CD4-positive, alpha-beta memory T cell (primary cell): ENCODE measurements at regions not wholly inside any gene's neighbourhood (a gene's known extent, or its start where the extent isn't known, plus 50 kb on each side); places are given as distances from the start of the nearest gene placed in this dataset.

ENCODE experiments used
- CTCF ChIA-PET: fragments of 350-600 bp; sonication (Branson Sonifier 250); formaldehyde crosslinking; loops from one replicate; lab custom pipeline; 2021; ENCODE audit warnings: inconsistent platforms; ENCODE audit not compliant: partially characterized antibody; lab: Charles Lee
- POLR2A ChIA-PET: fragments of 350-600 bp; sonication (Branson Sonifier 250); formaldehyde crosslinking; loops from one replicate; lab custom pipeline; 2021; ENCODE audit not compliant: partially characterized antibody; lab: Charles Lee
- DNase-seq, 5 donors: peaks; one replicate each; pipeline versions ENCODE4 v3.0.0 to v3.0.0-alpha.2; 2020 to 2022; ENCODE audit warnings: mixed read lengths in 1 of 5
- H3K27ac ChIP-seq: one replicate; pipeline ENCODE4 v1.7.0; 2013; ENCODE audit warnings: low read depth, low read length
- H3K27me3 ChIP-seq: 2 replicates; pipeline ENCODE4 v1.7.0; 2013; ENCODE audit warnings: mild to moderate bottlenecking, low read length, moderate library complexity; ENCODE audit not compliant: insufficient read depth
- H3K36me3 ChIP-seq: 2 replicates; pipeline ENCODE4 v1.7.0; 2013; ENCODE audit warnings: mild to moderate bottlenecking, low read length, moderate library complexity; ENCODE audit not compliant: insufficient read depth
- H3K4me1 ChIP-seq: 2 replicates; pipeline ENCODE4 v1.7.0; 2013; ENCODE audit warnings: mild to moderate bottlenecking, low read length, moderate library complexity; ENCODE audit not compliant: insufficient read depth
- H3K4me3 ChIP-seq, 2 donors: one replicate each; pipeline ENCODE4 v1.7.0; 2013; ENCODE audit warnings: low read length in 2 of 2, mild to moderate bottlenecking in 1 of 2
- H3K9me3 ChIP-seq, 2 donors: one replicate each; pipeline ENCODE4 v1.7.0; 2013; ENCODE audit warnings: low read length in 2 of 2, control low read depth in 1 of 2; ENCODE audit not compliant: control insufficient read depth in 1 of 2
- H3K27ac Mint-ChIP-seq, 7 donors: one replicate each; pipeline ENCODE4 v1.8.0; 2020 to 2021; ENCODE audit warnings: mixed read lengths in 7 of 7, mild to moderate bottlenecking in 6 of 7, inconsistent platforms in 3 of 7, moderate library complexity in 3 of 7
- H3K27me3 Mint-ChIP-seq, 2 donors: one replicate each; pipeline ENCODE4 v1.8.0; 2020 to 2021; ENCODE audit warnings: mixed read lengths in 2 of 2
- H3K36me3 Mint-ChIP-seq, 2 donors: one replicate each; pipeline ENCODE4 v1.8.0; 2020 to 2021; ENCODE audit warnings: mixed read lengths in 2 of 2, inconsistent platforms in 1 of 2, mild to moderate bottlenecking in 1 of 2
- H3K4me1 Mint-ChIP-seq, 4 donors: one replicate each; pipeline ENCODE4 v1.8.0; 2020 to 2021; ENCODE audit warnings: mixed read lengths in 4 of 4, mild to moderate bottlenecking in 1 of 4
- H3K4me3 Mint-ChIP-seq, 8 donors: one replicate each; pipeline ENCODE4 v1.8.0; 2020 to 2021; ENCODE audit warnings: mixed read lengths in 8 of 8, mild to moderate bottlenecking in 7 of 8, moderate library complexity in 6 of 8, inconsistent platforms in 3 of 8
- H3K9me3 Mint-ChIP-seq, 8 donors: one replicate each; pipeline ENCODE4 v1.8.0; 2020 to 2021; ENCODE audit warnings: mixed read lengths in 8 of 8, mild to moderate bottlenecking in 5 of 8, inconsistent platforms in 3 of 8, moderate library complexity in 1 of 8
- intact Hi-C: fragments of 100-400 bp; cut with micrococcal nuclease; formaldehyde crosslinking; loops from one replicate; pipeline ENCODE4 v1.15.1; 2023

DNA sequence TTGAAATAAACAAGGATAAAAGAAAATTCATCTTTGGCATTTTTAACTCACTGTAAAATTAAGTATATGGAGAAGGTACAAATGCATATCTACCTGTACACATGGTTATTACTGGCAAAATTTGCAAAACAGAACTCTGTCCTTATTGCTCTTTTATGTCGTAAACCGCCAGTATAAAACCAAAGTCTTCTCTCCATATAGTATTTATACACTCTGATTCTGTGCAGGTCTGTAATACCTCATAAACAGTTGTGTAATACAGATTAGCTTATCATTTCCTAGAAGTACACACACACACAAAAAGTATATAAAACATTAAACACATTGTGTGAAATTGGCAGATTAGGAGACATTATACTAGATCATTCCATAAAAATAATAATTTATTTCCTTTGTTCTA, 406.6 kb upstream of the ANO3 start:
- CTCF ChIA-PET, result no interaction called here
- H3K27ac Mint-ChIP-seq, result no peak overlapping the region
- DNase-seq, result no peak
- no peaks in the 10 kb centered on the region for H3K4me1 Mint-ChIP-seq
- no peaks in the 10 kb centered on the region for H3K27me3 ChIP-seq
- no peak overlapping the region for H3K4me3 ChIP-seq
- no peaks in the 10 kb centered on the region for H3K36me3 ChIP-seq
- no peak overlapping the region for H3K27ac ChIP-seq
- no peaks in the 10 kb centered on the region for H3K4me1 ChIP-seq
- no peaks in the 10 kb centered on the region for H3K36me3 Mint-ChIP-seq
- no peaks in the 10 kb centered on the region for H3K9me3 ChIP-seq
- intact Hi-C loops, result no loop called here
- H3K4me3 Mint-ChIP-seq, result no peak overlapping the region
- POLR2A ChIA-PET, result no interaction called here
- peaks cover 3 to 31% (median 14%) of the 10 kb centered on the region in 8 donors for H3K9me3 Mint-ChIP-seq
- H3K27me3 Mint-ChIP-seq, result no peaks in the 10 kb centered on the region

DNA sequence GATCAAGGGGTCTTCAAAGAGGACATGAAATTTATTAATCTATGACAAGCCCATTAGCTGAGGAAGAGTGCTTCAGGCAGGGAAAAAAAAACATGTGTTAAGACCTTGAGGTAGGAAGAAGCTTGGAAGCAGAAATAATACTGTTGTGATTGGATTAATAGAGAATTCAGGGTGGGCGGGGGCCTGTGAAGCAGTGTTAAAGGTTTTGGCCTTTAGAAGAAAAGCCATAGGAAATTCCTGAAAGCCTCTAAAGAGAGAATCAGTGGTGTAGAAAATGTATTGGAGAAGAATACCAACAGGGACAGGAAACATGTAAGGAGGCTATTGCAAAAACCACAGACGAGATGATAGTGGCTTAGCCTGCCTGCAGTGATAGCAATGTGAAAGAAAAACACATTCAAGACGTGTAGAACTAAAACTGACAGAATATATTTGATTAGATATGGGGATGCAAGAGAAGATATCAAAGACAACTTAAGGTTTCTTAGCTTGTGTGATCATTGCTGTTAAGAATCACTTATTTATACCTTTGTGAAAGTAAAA, 404.4 kb upstream of the ANO3 start:
- no peaks in the 10 kb centered on the region for H3K27me3 Mint-ChIP-seq
- ChIA-PET CTCF (no interaction called here), POLR2A (no interaction called here)
- Histone ChIP-seq H3K27ac (no peak overlapping the region), H3K4me1 (no peaks in the 10 kb centered on the region), H3K36me3 (no peaks in the 10 kb centered on the region), H3K27me3 (no peaks in the 10 kb centered on the region), H3K9me3 (no peaks in the 10 kb centered on the region), H3K4me3 (no peak overlapping the region)
- H3K27ac Mint-ChIP-seq, result no peak overlapping the region
- intact Hi-C loops, result no loop called here
- DNase-seq, result no peak
- peaks cover 0 to 23% (median 11%) of the 10 kb centered on the region in 8 donors for H3K9me3 Mint-ChIP-seq
- no peaks in the 10 kb centered on the region for H3K36me3 Mint-ChIP-seq
- H3K4me3 Mint-ChIP-seq, result no peak overlapping the region
- H3K4me1 Mint-ChIP-seq, result no peaks in the 10 kb centered on the region

DNA sequence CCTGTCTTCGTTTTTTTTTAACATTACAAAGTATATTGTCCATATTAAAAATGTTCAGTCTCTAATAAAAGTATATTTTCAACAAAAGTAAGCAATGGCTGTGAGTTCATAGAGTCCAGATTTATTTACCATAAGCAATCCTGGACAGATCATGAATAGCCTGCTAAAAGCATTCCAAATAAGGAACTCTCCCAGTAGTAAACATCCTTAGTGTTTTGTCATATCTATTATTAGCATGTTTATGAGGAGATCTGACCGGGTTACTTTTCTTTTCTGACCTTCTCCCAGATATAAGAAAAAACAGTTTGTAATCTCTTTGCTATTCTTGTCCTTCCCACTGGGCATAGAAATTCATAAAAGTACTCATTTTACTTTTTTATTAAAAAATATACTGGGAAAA, 403.9 kb upstream of the ANO3 start:
- H3K27me3 ChIP-seq, result no peaks in the 10 kb centered on the region
- ChIA-PET CTCF (no interaction called here), POLR2A (no interaction called here)
- DNase-seq, result no peak
- Mint-ChIP-seq H3K4me3 (no peak overlapping the region), H3K27ac (no peak overlapping the region), H3K27me3 (no peaks in the 10 kb centered on the region), H3K36me3 (no peaks in the 10 kb centered on the region), H3K9me3 (peaks cover 0 to 18% (median 9%) of the 10 kb centered on the region in 8 donors), H3K4me1 (no peaks in the 10 kb centered on the region)
- intact Hi-C loops, result no loop called here
- H3K9me3 ChIP-seq, result no peaks in the 10 kb centered on the region
- H3K4me3 ChIP-seq, result no peak overlapping the region
- no peaks in the 10 kb centered on the region for H3K36me3 ChIP-seq
- H3K4me1 ChIP-seq, result no peaks in the 10 kb centered on the region
- H3K27ac ChIP-seq, result no peak overlapping the region

DNA sequence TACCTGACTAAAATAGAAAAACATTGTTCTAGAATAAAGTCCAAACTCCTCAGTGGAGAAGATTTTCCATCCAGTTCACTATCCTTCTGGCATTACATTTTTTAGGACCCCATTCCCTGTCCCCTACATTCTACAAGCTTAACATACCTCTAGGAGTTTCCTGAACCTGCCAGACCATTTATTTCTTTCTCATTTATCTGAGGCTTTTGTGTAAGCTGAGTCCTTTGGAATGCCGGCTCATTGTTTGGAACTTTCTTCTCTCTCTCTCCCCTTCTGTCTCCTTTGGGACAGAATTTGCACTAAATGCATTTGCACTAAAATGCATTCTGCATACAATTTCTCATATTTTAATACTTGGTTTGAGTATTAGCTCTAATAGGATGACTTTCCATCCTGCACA, 393.0 kb upstream of the ANO3 start:
- intact Hi-C loops, result no loop called here
- POLR2A ChIA-PET, result no interaction called here

DNA sequence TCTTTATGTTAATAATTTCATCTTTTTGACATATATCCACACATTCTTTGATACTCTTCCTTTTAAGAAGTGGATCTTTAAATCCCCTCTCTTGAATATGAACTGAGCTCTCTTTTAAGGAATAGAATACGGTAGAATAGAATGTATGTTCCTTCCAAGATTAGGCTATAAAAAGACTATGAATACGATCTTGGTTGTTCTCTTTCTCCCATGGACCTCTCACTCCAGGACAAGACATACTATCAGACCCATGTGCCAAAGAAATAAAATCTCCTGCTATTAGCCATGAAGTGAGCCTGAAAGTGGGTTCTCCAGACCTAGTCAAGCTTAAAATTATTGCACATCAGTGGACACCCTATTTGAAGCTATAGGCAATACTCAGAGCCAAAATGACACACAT, 392.2 kb upstream of the ANO3 start:
- no peaks in the 10 kb centered on the region for H3K27me3 ChIP-seq
- POLR2A ChIA-PET, result no interaction called here
- Mint-ChIP-seq H3K36me3 (no peaks in the 10 kb centered on the region), H3K4me3 (no peak overlapping the region), H3K27ac (no peak overlapping the region), H3K4me1 (no peaks in the 10 kb centered on the region), H3K9me3 (peaks cover 0 to 9% (median 2%) of the 10 kb centered on the region in 8 donors), H3K27me3 (no peaks in the 10 kb centered on the region)
- CTCF ChIA-PET, result no interaction called here
- DNase-seq, result no peak
- H3K4me1 ChIP-seq, result no peaks in the 10 kb centered on the region
- intact Hi-C loops, result no loop called here
- no peaks in the 10 kb centered on the region for H3K36me3 ChIP-seq
- no peak overlapping the region for H3K27ac ChIP-seq
- H3K9me3 ChIP-seq, result no peaks in the 10 kb centered on the region
- H3K4me3 ChIP-seq, result no peak overlapping the region

More for the DNA sequence above, 393.0 kb upstream of the ANO3 start:
- Mint-ChIP-seq H3K36me3 (no peaks in the 10 kb centered on the region), H3K27me3 (no peaks in the 10 kb centered on the region), H3K4me1 (no peaks in the 10 kb centered on the region), H3K4me3 (no peak overlapping the region), H3K27ac (no peak overlapping the region), H3K9me3 (peaks cover 0 to 9% (median 2%) of the 10 kb centered on the region in 8 donors)
- DNase-seq, result no peak
- Histone ChIP-seq H3K27ac (no peak overlapping the region), H3K4me3 (no peak overlapping the region), H3K36me3 (no peaks in the 10 kb centered on the region), H3K4me1 (no peaks in the 10 kb centered on the region), H3K9me3 (no peaks in the 10 kb centered on the region), H3K27me3 (no peaks in the 10 kb centered on the region)
- CTCF ChIA-PET, result no interaction called here

DNA sequence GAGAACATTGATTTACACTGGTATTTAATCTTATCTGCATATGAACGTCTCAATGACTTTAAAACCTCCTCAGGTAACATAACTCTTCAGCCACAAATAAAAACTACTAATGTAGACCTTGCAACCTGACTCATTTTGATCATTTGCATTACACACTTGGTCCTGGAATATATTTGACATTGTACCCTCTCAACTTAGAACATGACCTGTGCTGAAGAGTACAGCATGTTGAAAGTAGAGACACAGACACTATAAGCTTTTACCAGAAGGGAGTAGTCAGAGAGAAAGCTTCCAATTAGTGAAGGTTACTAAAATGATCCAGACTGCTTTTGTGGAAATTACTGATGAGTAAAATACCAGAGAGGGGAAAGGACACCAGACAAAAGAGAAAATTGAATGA, 390.6 kb upstream of the ANO3 start:
- H3K27ac Mint-ChIP-seq, result no peak overlapping the region
- H3K9me3 ChIP-seq, result no peaks in the 10 kb centered on the region
- H3K4me3 ChIP-seq, result no peak overlapping the region
- no peaks in the 10 kb centered on the region for H3K36me3 Mint-ChIP-seq
- CTCF ChIA-PET, result no interaction called here
- H3K27ac ChIP-seq, result no peak overlapping the region
- H3K9me3 Mint-ChIP-seq, result peaks cover 0 to 14% (median 7%) of the 10 kb centered on the region in 8 donors
- H3K4me1 ChIP-seq, result no peaks in the 10 kb centered on the region
- H3K4me1 Mint-ChIP-seq, result no peaks in the 10 kb centered on the region
- no peaks in the 10 kb centered on the region for H3K27me3 Mint-ChIP-seq
- no peaks in the 10 kb centered on the region for H3K27me3 ChIP-seq
- H3K4me3 Mint-ChIP-seq, result no peak overlapping the region
- DNase-seq, result no peak
- no peaks in the 10 kb centered on the region for H3K36me3 ChIP-seq
- intact Hi-C loops, result no loop called here
- POLR2A ChIA-PET, result no interaction called here

DNA sequence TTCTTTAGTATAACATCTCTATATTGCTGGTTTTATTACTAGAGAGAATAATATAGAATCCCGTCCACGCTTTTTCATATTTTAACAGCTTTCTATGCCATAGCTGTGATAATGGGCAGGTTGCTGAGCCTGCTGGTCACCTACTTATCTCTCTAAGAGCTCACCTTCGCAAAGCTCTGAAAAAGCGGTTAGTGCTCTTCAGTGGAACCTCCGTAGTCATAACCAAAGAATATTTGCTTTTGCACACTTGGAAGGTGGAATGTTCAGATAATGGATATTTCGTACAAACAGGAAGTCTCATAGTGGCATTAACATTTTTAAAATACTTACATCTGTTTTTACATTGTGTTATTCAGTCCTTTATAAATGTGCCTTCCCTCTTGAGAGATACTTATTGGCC, 388.9 kb upstream of the ANO3 start:
- H3K27ac ChIP-seq, result no peak overlapping the region
- ChIA-PET CTCF (no interaction called here), POLR2A (no interaction called here)
- intact Hi-C loops, result no loop called here
- no peak overlapping the region for H3K4me3 Mint-ChIP-seq
- H3K27ac Mint-ChIP-seq, result no peak overlapping the region
- peaks cover 3 to 18% (median 11%) of the 10 kb centered on the region in 8 donors for H3K9me3 Mint-ChIP-seq
- H3K4me3 ChIP-seq, result no peak overlapping the region
- H3K4me1 Mint-ChIP-seq, result no peaks in the 10 kb centered on the region
- no peaks in the 10 kb centered on the region for H3K4me1 ChIP-seq
- H3K9me3 ChIP-seq, result no peaks in the 10 kb centered on the region
- DNase-seq, result no peak
- H3K36me3 Mint-ChIP-seq, result no peaks in the 10 kb centered on the region
- no peaks in the 10 kb centered on the region for H3K36me3 ChIP-seq
- no peaks in the 10 kb centered on the region for H3K27me3 ChIP-seq
- no peaks in the 10 kb centered on the region for H3K27me3 Mint-ChIP-seq
